IMR-90 (cell line): ENCODE measurements at regions not wholly inside any gene's neighbourhood (a gene's known extent, or its start where the extent isn't known, plus 50 kb on each side); places are given as distances from the start of the nearest gene placed in this dataset.

ENCODE experiments used
- ATAC-seq: fragments of 200-7000 bp; cut with Tn5 transposase; 2 replicates; pipeline ENCODE4 v1.9.1; 2020; ENCODE audit warnings: low read depth, mild to moderate bottlenecking, moderate library complexity
- BruUV-seq: library from RNA; stranded (reverse); fragments of 400-500 nt; replicated peaks from 2 replicates; lab custom pipeline; 2021; lab: Mats Ljungman, UMichigan
- CTCF ChIA-PET: fragments of 300-600 bp; formaldehyde crosslinking; extraction: SDS; loops from one replicate; lab custom pipeline; 2021; ENCODE audit warnings: antibody characterized with exemption; lab: Yijun Ruan, JAX
- POLR2A ChIA-PET: fragments of 300-600 bp; sonication (Branson Sonifier 250); formaldehyde crosslinking; loops from one replicate; lab custom pipeline; 2022; ENCODE audit warnings: antibody characterized with exemption; ENCODE audit not compliant: unreplicated experiment; lab: Charles Lee
- DNase-seq: peaks from one replicate; pipeline ENCODE4 v3.0.0; 2013
- H2AFZ ChIP-seq: replicated peaks from 2 replicates; pipeline ENCODE3; 2013; ENCODE audit warnings: low read length, mild to moderate bottlenecking; ENCODE audit not compliant: poor library complexity
- H2AK5ac ChIP-seq: 2 replicates; pipeline ENCODE4 v1.6.1; 2013; ENCODE audit warnings: low read depth, low read length, inconsistent platforms
- H2AK9ac ChIP-seq: replicated peaks from 2 replicates; pipeline ENCODE3; 2013; ENCODE audit warnings: mild to moderate bottlenecking, low read depth, low read length, moderate library complexity; ENCODE audit not compliant: poor library complexity
- H2BK120ac ChIP-seq: 2 replicates; pipeline ENCODE4 v1.6.1; 2013; ENCODE audit warnings: low read depth, low read length, inconsistent platforms
- H2BK15ac ChIP-seq: 3 replicates; pipeline ENCODE4 v1.6.1; 2013; ENCODE audit warnings: low read depth, low read length, inconsistent platforms
- H2BK20ac ChIP-seq: 2 replicates; pipeline ENCODE4 v1.6.1; 2013; ENCODE audit warnings: low read depth, mild to moderate bottlenecking, inconsistent platforms, low read length, moderate library complexity
- H2BK5ac ChIP-seq: 2 replicates; pipeline ENCODE4 v1.6.1; 2013; ENCODE audit warnings: mild to moderate bottlenecking, low read depth, low read length, inconsistent platforms; ENCODE audit not compliant: poor library complexity, severe bottlenecking
- H3K14ac ChIP-seq: replicated peaks from 2 replicates; pipeline ENCODE4 v1.6.1; 2013; ENCODE audit warnings: low read depth, low read length, inconsistent platforms
- H3K18ac ChIP-seq: 2 replicates; pipeline ENCODE4 v1.6.1; 2013; ENCODE audit warnings: low read depth, low read length, control low read depth
- H3K23ac ChIP-seq: 2 replicates; pipeline ENCODE4 v1.6.1; 2013; ENCODE audit warnings: low read depth, low read length, inconsistent platforms
- H3K27ac ChIP-seq: 2 replicates; pipeline ENCODE4 v1.5.1; 2013; ENCODE audit warnings: mild to moderate bottlenecking, control low read depth, low read length; ENCODE audit not compliant: insufficient read depth
- H3K27me3 ChIP-seq: 2 replicates; pipeline ENCODE4 v1.6.1; 2013; ENCODE audit warnings: low read length; ENCODE audit not compliant: control insufficient read depth, insufficient read depth
- H3K36me3 ChIP-seq: 2 replicates; pipeline ENCODE4 v1.6.1; 2013; ENCODE audit warnings: low read length, mixed read lengths; ENCODE audit not compliant: control insufficient read depth, insufficient read depth
- H3K4ac ChIP-seq: 2 replicates; pipeline ENCODE4 v1.6.1; 2013; ENCODE audit warnings: low read depth, low read length, inconsistent platforms
- H3K4me1 ChIP-seq: 2 replicates; pipeline ENCODE4 v1.6.1; 2013; ENCODE audit warnings: low read length, mixed read lengths; ENCODE audit not compliant: control insufficient read depth, insufficient read depth
- H3K4me2 ChIP-seq: 2 replicates; pipeline ENCODE4 v1.6.1; 2013; ENCODE audit warnings: low read depth, mild to moderate bottlenecking, control low read depth, low read length, moderate library complexity
- H3K4me3 ChIP-seq: 2 replicates; pipeline ENCODE4 v1.5.1; 2013; ENCODE audit warnings: low read depth, mild to moderate bottlenecking, control low read depth, low read length, moderate library complexity; ENCODE audit not compliant: insufficient read depth
- H3K56ac ChIP-seq: 2 replicates; pipeline ENCODE4 v1.6.1; 2013; ENCODE audit warnings: low read length, inconsistent platforms; ENCODE audit not compliant: insufficient read depth; ENCODE audit errors: extremely low read depth
- H3K79me1 ChIP-seq, 2 experiments: 2 replicates each; pipeline ENCODE4 v1.6.1; 2013; ENCODE audit warnings: low read length in 2 of 2, inconsistent platforms in 1 of 2, low read depth in 1 of 2
- H3K9ac ChIP-seq: 2 replicates; pipeline ENCODE4 v1.6.1; 2013; ENCODE audit warnings: low read depth, low read length, control low read depth
- H3K9me1 ChIP-seq: 2 replicates; pipeline ENCODE4 v1.6.1; 2013; ENCODE audit warnings: low read length, inconsistent platforms; ENCODE audit not compliant: insufficient read depth
- H3K9me3 ChIP-seq: 2 replicates; pipeline ENCODE4 v1.6.1; 2013; ENCODE audit warnings: low read length; ENCODE audit not compliant: control insufficient read depth, insufficient read depth
- H4K20me1 ChIP-seq: 2 replicates; pipeline ENCODE4 v1.6.1; 2013; ENCODE audit warnings: low read length, inconsistent platforms; ENCODE audit not compliant: insufficient read depth
- H4K5ac ChIP-seq: 2 replicates; pipeline ENCODE4 v1.6.1; 2013; ENCODE audit warnings: mild to moderate bottlenecking, low read depth, low read length, control low read depth
- H4K8ac ChIP-seq, 2 experiments: 2 replicates each; pipeline ENCODE4 v1.6.1; 2013; ENCODE audit warnings: low read depth in 2 of 2, low read length in 2 of 2, control low read depth in 1 of 2, inconsistent platforms in 1 of 2
- H4K91ac ChIP-seq: 2 replicates; pipeline ENCODE4 v1.6.1; 2013; ENCODE audit warnings: low read depth, low read length, inconsistent platforms; ENCODE audit not compliant: insufficient read depth
- CEBPB ChIP-seq: IDR thresholded peaks from 2 replicates; pipeline ENCODE4 v1.6.1; 2012; ENCODE audit warnings: low read depth, low read length, improper control_type of control experiment
- RCOR1 ChIP-seq: IDR thresholded peaks from 2 replicates; pipeline ENCODE4 v1.6.1; 2012; ENCODE audit warnings: mild to moderate bottlenecking, low read length, improper control_type of control experiment; ENCODE audit not compliant: insufficient replicate concordance
- WGBS, 2 experiments: methylation state at CpG; one replicate each; pipeline versions ENCODE4 v1.1.5 to v1.1.7; 2013; ENCODE audit warnings: missing lambda C conversion rate in 2 of 2; ENCODE audit not compliant: insufficient read length in 1 of 2; ENCODE audit errors: extremely low coverage in 2 of 2; 5-methylcytosine and 5-hydroxymethylcytosine counted together
- dilution Hi-C: fragments of 300-500 bp; cut with HindIII; formaldehyde crosslinking; loops from one replicate; pipeline ENCODE4 v1.14.3; 2018; ENCODE audit warnings: low sequenced_read_pairs; ENCODE audit not compliant: unreplicated experiment
- in situ Hi-C: fragments of 300-500 bp; cut with MboI; formaldehyde crosslinking; loops from 3 replicates; pipeline ENCODE4 v1.14.3; 2019; ENCODE audit warnings: low sequenced_read_pairs, inconsistent platforms, mixed read lengths
- intact Hi-C: fragments of 100-400 bp; cut with micrococcal nuclease; formaldehyde crosslinking; loops from 2 replicates; pipeline ENCODE4 v1.10.0; 2022

DNA sequence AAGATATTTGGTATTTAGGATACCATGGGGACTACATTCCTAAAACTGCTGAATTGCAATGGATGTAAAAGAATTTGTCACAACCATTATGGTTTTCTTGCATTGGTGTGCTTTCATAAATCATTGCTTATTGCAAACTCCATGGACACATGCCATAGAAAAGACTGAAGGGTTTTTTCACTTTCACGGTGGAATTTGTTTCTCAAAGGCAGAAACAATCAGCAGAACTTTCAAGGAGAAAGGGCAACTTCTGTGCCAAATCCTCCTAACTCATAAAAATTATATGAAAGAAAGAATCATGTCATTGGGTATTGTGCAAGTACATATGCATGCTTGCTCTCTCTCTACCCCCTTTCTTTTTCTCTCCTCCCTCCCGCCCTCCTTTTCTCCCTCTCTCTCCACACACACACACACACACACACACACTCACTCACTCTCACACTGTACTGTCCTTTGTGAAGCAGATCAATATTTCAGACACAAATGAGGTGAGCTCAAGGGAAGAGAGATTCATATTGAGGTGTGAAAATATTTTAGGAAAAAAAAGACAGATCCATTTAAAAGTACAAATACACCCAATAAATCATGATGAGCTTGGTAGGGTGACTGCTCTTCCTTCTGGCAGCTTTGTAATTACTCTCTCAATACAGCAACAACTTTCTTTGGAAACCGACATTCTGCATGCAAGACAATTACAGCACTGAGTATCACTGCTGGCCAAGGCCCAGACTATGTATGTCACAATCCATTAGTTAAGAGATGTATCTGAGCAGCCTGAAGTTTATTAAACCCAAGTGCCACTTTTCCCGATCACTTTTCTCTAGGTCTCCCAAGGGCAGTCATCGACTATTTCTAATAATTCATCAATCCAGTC lies 492.6 kb downstream of the TUSC7 start:
- no peak overlapping the region for H2BK20ac ChIP-seq
- H3K9ac ChIP-seq: no peak overlapping the region
- H3K4me2 ChIP-seq: no peak overlapping the region
- peak; percentile 10 for DNase-seq
- no peak overlapping the region for H2BK15ac ChIP-seq
- H3K23ac ChIP-seq: no peak overlapping the region
- H3K18ac ChIP-seq: no peak overlapping the region
- H2AK5ac ChIP-seq: no peak overlapping the region
- no peak overlapping the region for H2AK9ac ChIP-seq
- H3K79me1 ChIP-seq: no peaks in the 10 kb centered on the region
- H3K4ac ChIP-seq: no peak overlapping the region
- H3K36me3 ChIP-seq: no peaks in the 10 kb centered on the region
- BruUV-seq: no TSS peak
- ChIA-PET POLR2A (no interaction called here), CTCF (no interaction called here)
- no peaks in the 10 kb centered on the region for H3K9me1 ChIP-seq
- no peaks in the 10 kb centered on the region for H3K4me1 ChIP-seq
- TF ChIP-seq CEBPB (0 out of 2 replicates have a peak, but pooled peaks have one; percentile 25), RCOR1 (no peak)
- dilution Hi-C loops (no loop called here), intact Hi-C loops (no loop called here), in situ Hi-C loops (no loop called here)
- ATAC-seq: no peak
- no peak overlapping the region for H4K8ac ChIP-seq
- no peak overlapping the region for H2BK120ac ChIP-seq
- WGBS, 2 experiments: no CpG with 5 or more reads among the region's 5 CpGs
- H2BK5ac ChIP-seq: no peak overlapping the region
- no peak overlapping the region for H4K91ac ChIP-seq
- no peaks in the 10 kb centered on the region for H3K9me3 ChIP-seq
- H2AFZ ChIP-seq: no peak overlapping the region
- no peak overlapping the region for H3K4me3 ChIP-seq
- H3K27ac ChIP-seq: no peak overlapping the region
- H3K56ac ChIP-seq: no peak overlapping the region
- H3K14ac ChIP-seq: no peak overlapping the region
- H3K27me3 ChIP-seq: no peaks in the 10 kb centered on the region
- H4K5ac ChIP-seq: no peak overlapping the region
- H4K20me1 ChIP-seq: no peaks in the 10 kb centered on the region
